ENCODE measurements at regions not wholly inside any gene's neighbourhood (a gene's known extent, or its start where the extent isn't known, plus 50 kb on each side); places are given as distances from the start of the nearest gene placed in this dataset.

DNA sequence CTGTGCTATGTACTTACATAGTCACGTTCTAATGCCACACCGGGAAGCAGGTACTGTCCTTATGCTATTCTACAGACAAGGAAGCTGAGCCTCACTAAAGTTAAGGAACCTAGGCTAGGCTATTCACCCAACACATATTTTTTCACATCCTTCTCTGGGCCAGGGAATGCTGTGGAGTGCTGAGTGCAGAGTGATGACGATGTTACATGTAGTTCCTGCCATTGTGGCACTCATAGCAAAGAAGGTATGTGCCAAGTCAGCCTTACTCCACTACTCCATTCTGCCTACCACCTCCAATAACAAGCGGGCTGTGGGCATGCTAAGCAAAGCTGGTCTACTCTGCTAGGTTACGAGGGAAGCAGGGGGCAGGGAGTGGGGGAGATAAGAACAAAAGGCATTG lies 69.8 kb upstream of the SLC25A26 start (continued):
- TF ChIP-seq, protein P1, sequence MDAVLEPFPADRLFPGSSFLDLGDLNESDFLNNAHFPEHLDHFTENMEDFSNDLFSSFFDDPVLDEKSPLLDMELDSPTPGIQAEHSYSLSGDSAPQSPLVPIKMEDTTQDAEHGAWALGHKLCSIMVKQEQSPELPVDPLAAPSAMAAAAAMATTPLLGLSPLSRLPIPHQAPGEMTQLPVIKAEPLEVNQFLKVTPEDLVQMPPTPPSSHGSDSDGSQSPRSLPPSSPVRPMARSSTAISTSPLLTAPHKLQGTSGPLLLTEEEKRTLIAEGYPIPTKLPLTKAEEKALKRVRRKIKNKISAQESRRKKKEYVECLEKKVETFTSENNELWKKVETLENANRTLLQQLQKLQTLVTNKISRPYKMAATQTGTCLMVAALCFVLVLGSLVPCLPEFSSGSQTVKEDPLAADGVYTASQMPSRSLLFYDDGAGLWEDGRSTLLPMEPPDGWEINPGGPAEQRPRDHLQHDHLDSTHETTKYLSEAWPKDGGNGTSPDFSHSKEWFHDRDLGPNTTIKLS (IDR thresholded peaks at IDR 0.05; ENCODE audit: borderline replicate concordance, low read depth), result no peak
- TF ChIP-seq HDAC6 (IDR thresholded peaks at IDR 0.05; ENCODE audit: low read depth, low read length), result no peak
- TF ChIP-seq PPARD (CRISPR knock-in tag; IDR thresholded peaks at IDR 0.05), result no peak
- no peak for TF ChIP-seq ETV1 (tag; conservative IDR thresholded peaks at IDR 0.05; ENCODE audit: low read depth)
- no peak for TF ChIP-seq CREM (IDR thresholded peaks at IDR 0.05; ENCODE audit: low read depth)

DNA sequence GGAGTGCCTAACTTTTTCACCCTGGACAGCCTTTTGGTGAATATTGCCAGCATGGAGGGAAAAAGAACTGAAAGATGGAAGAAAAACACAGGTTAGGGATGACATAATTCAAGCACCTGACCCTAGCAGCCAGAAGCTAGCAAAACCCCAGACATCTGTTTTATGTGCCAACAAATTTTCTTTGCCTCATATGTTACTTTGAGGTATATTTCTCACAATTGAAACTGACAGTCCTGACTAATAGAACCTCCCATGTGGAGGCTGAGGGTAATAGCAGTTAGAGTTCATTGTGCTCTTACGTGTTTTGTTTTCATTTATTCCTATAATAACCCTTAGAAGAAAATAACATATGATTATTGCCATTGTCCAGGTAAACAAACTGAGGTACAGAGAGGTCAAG lies 71.5 kb upstream of the SLC25A26 start:
- DNase-seq (ENCODE audit: extremely low read depth in 1 of 4, low spot score in 3 of 4) (no peak), ATAC-seq (no peak), FAIRE-seq (no peak)
- H3K9ac ChIP-seq (ENCODE audit: insufficient read depth in 1 of 2, low read depth in 2 of 2, low read length in 2 of 2), result no peak overlapping the region
- peaks cover 0 to 9% of the 10 kb centered on the region in 2 experiments; a peak in 2 of 5 replicates for H3K27me3 ChIP-seq (ENCODE audit: control insufficient read depth in 2 of 2, insufficient read depth in 2 of 2, low read length in 2 of 2)
- in situ Hi-C loops (cut with MboI) (loop anchor here (25.0 kb wide), 1 partner anchor 362 kb away; no protein-coding TSS in a partner anchor), intact Hi-C loops (cut with micrococcal nuclease) (no loop called here)
- no peaks in the 10 kb centered on the region for H3K36me3 ChIP-seq (ENCODE audit: control insufficient read depth, insufficient read depth, low read length)
- BruUV-seq (replicated peaks), result no TSS peak
- H3K4me3 ChIP-seq, result no peak overlapping the region
- TF ChIP-seq NEUROD1 (IDR thresholded peaks at IDR 0.05; ENCODE audit: borderline replicate concordance, low read depth, low read length, partially characterized antibody) (no peak), MED1 (CRISPR knock-in tag; IDR thresholded peaks at IDR 0.05; ENCODE audit: borderline replicate concordance) (no peak), COPS2 (conservative IDR thresholded peaks at IDR 0.05) (no peak), ZBTB1 (CRISPR knock-in tag; IDR thresholded peaks at IDR 0.05; ENCODE audit: borderline replicate concordance, low read depth) (no peak), ZNF431 (CRISPR knock-in tag; IDR thresholded peaks at IDR 0.05) (no peak), SLC30A9 (CRISPR knock-in tag; IDR thresholded peaks at IDR 0.05) (no peak), CHCHD3 (CRISPR knock-in tag; IDR thresholded peaks at IDR 0.05) (no peak), TEAD4 (IDR thresholded peaks at IDR 0.05; ENCODE audit: low read length) (no peak), TEAD4 (CRISPR knock-in tag; IDR thresholded peaks at IDR 0.05; ENCODE audit: borderline replicate concordance) (no peak), ZBED1 (IDR thresholded peaks at IDR 0.05) (no peak), CTBP1 (IDR thresholded peaks at IDR 0.05; ENCODE audit: borderline replicate concordance) (no peak), ETS2 (tag; IDR thresholded peaks at IDR 0.05; ENCODE audit: borderline replicate concordance, poor library complexity, severe bottlenecking) (no peak)
- no peaks in the 10 kb centered on the region for H3K79me2 ChIP-seq (ENCODE audit: control insufficient read depth, insufficient read depth, low read length)
- H3K9me3 ChIP-seq (replicated peaks; ENCODE audit: control insufficient read depth, insufficient read depth, low read depth, low read length), result no peaks in the 10 kb centered on the region
- no peak overlapping the region for H3K4me2 ChIP-seq (ENCODE audit: insufficient read depth, low read length)
- H3K4me1 ChIP-seq (replicated peaks in 1 of 2; ENCODE audit: control insufficient read depth in 2 of 2, insufficient read depth in 2 of 2, low read length in 2 of 2), result no peaks in the 10 kb centered on the region
- ChIA-PET POLR2A (no interaction called here), CTCF (ENCODE audit: low intra/inter-chr PET ratio) (no interaction called here)
- no peaks in the 10 kb centered on the region for H4K20me1 ChIP-seq (replicated peaks; ENCODE audit: control insufficient read depth, insufficient read depth, low read length)
- WGBS (ENCODE audit: insufficient coverage, low coverage, missing lambda C conversion rate), result 0% methylated on average over 1 of the region's 1 CpG
- no peak overlapping the region for H2AFZ ChIP-seq (ENCODE audit: low read depth, low read length)
- no peak overlapping the region for H3K27ac ChIP-seq (ENCODE audit: extremely low read depth, low read depth, low read length)
- H3K9me1 ChIP-seq (ENCODE audit: control insufficient read depth, insufficient read depth, low read length), result no peaks in the 10 kb centered on the region
